Skeletal muscle tissue (tissue), 3 donors: ENCODE measurements at regions not wholly inside any gene's neighbourhood (a gene's known extent, or its start where the extent isn't known, plus 50 kb on each side); places are given as distances from the start of the nearest gene placed in this dataset.

Source experiments
- H3K27ac ChIP-seq: one replicate; pipeline ENCODE4 v1.7.0; 2013; ENCODE audit warnings: mild to moderate bottlenecking, low read depth, low read length, inconsistent platforms
- H3K27me3 ChIP-seq, 3 donors: one replicate each; pipeline ENCODE4 v1.7.0; 2013; ENCODE audit warnings: low read length in 3 of 3; ENCODE audit not compliant: control insufficient read depth in 3 of 3, insufficient read depth in 3 of 3
- H3K36me3 ChIP-seq, 3 donors: one replicate each; pipeline ENCODE4 v1.7.0; 2013; ENCODE audit warnings: low read length in 3 of 3; ENCODE audit not compliant: control insufficient read depth in 3 of 3, insufficient read depth in 3 of 3
- H3K4me1 ChIP-seq, 3 donors: one replicate each; pipeline ENCODE4 v1.7.0; 2013; ENCODE audit warnings: low read length in 3 of 3, mild to moderate bottlenecking in 3 of 3; ENCODE audit not compliant: control insufficient read depth in 3 of 3, insufficient read depth in 3 of 3
- H3K4me3 ChIP-seq, 3 donors: one replicate each; pipeline ENCODE4 v1.7.0; 2013; ENCODE audit warnings: low read length in 3 of 3
- H3K9ac ChIP-seq, 3 donors: one replicate each; pipeline ENCODE4 v1.7.0; 2013; ENCODE audit warnings: low read length in 3 of 3, mild to moderate bottlenecking in 3 of 3, moderate library complexity in 2 of 3, low read depth in 1 of 3
- H3K9me3 ChIP-seq, 3 donors: one replicate each; pipeline ENCODE4 v1.7.0; 2013; ENCODE audit warnings: low read length in 3 of 3; ENCODE audit not compliant: control insufficient read depth in 3 of 3
- donor health status: Osteomylitis.

- Histone ChIP-seq H3K27me3 (peaks cover 0 to 16% (median 10%) of the 10 kb centered on the region in 3 donors), H3K9ac (no peak overlapping the region), H3K4me1 (peaks cover 2 to 3% (median 2%) of the 10 kb centered on the region in 3 donors)
These were observed 112.4 kb upstream of the VSTM2B start for GRCh38 chr19:29413435-29413834.

GRCh38 chr19:29415507-29415906 is 110.3 kb upstream of the VSTM2B start:
- H3K9me3 ChIP-seq = no peaks in the 10 kb centered on the region
- peaks cover 2 to 3% (median 2%) of the 10 kb centered on the region in 3 donors for H3K4me1 ChIP-seq
- H3K36me3 ChIP-seq = no peaks in the 10 kb centered on the region
- H3K27me3 ChIP-seq = peaks cover 0 to 5% (median 0%) of the 10 kb centered on the region in 3 donors
- H3K4me3 ChIP-seq = no peak overlapping the region
- H3K9ac ChIP-seq = no peak overlapping the region
- no peak overlapping the region for H3K27ac ChIP-seq

More at GRCh38 chr19:29413435-29413834, 112.4 kb upstream of the VSTM2B start:
- Histone ChIP-seq H3K36me3 (no peaks in the 10 kb centered on the region), H3K9me3 (no peaks in the 10 kb centered on the region), H3K27ac (no peak overlapping the region), H3K4me3 (no peak overlapping the region)

- H3K27ac ChIP-seq = no peak overlapping the region
- no peaks in the 10 kb centered on the region for H3K4me1 ChIP-seq
- H3K9ac ChIP-seq = no peak overlapping the region
- no peak overlapping the region for H3K4me3 ChIP-seq
- peaks cover 0 to 5% (median 2%) of the 10 kb centered on the region in 3 donors for H3K27me3 ChIP-seq
- no peaks in the 10 kb centered on the region for H3K36me3 ChIP-seq
- no peaks in the 10 kb centered on the region for H3K9me3 ChIP-seq
These were observed 108.7 kb upstream of the VSTM2B start for GRCh38 chr19:29417048-29417447.

- no peak overlapping the region for H3K9ac ChIP-seq
- H3K4me1 ChIP-seq = no peaks in the 10 kb centered on the region
- no peak overlapping the region for H3K27ac ChIP-seq
- no peaks in the 10 kb centered on the region for H3K9me3 ChIP-seq
- H3K27me3 ChIP-seq = peaks cover 0 to 5% (median 2%) of the 10 kb centered on the region in 3 donors
- H3K36me3 ChIP-seq = no peaks in the 10 kb centered on the region
- no peak overlapping the region for H3K4me3 ChIP-seq
These were observed 107.6 kb upstream of the VSTM2B start for GRCh38 chr19:29418201-29418600.

- Histone ChIP-seq H3K9me3 (peaks cover 0 to 3% (median 2%) of the 10 kb centered on the region in 3 donors), H3K36me3 (no peaks in the 10 kb centered on the region), H3K27ac (no peak overlapping the region), H3K9ac (no peak overlapping the region), H3K27me3 (peaks cover 0 to 5% (median 2%) of the 10 kb centered on the region in 3 donors), H3K4me3 (no peak overlapping the region), H3K4me1 (no peaks in the 10 kb centered on the region)
These were observed 105.7 kb upstream of the VSTM2B start for GRCh38 chr19:29420065-29420464.

GRCh38 chr19:29420482-29421195 is 105.2 kb upstream of the VSTM2B start:
- H3K4me1 ChIP-seq = no peaks in the 10 kb centered on the region
- no peak overlapping the region for H3K27ac ChIP-seq
- H3K36me3 ChIP-seq = no peaks in the 10 kb centered on the region
- peaks cover 0 to 5% (median 2%) of the 10 kb centered on the region in 3 donors for H3K9me3 ChIP-seq
- H3K9ac ChIP-seq = no peak overlapping the region
- no peak overlapping the region for H3K4me3 ChIP-seq
- peaks cover 0 to 6% (median 2%) of the 10 kb centered on the region in 3 donors for H3K27me3 ChIP-seq

- H3K4me3 ChIP-seq = no peak overlapping the region
- H3K27me3 ChIP-seq = peaks cover 0 to 11% (median 3%) of the 10 kb centered on the region in 3 donors
These were observed 104.6 kb upstream of the VSTM2B start for GRCh38 chr19:29421196-29421545.

GRCh38 chr19:29422047-29422446 is 103.7 kb upstream of the VSTM2B start:
- no peak overlapping the region for H3K27ac ChIP-seq
- H3K27me3 ChIP-seq = peaks cover 0 to 11% (median 3%) of the 10 kb centered on the region in 3 donors
- no peaks in the 10 kb centered on the region for H3K4me1 ChIP-seq
- H3K9me3 ChIP-seq = peaks cover 0 to 5% (median 2%) of the 10 kb centered on the region in 3 donors
- H3K9ac ChIP-seq = no peak overlapping the region
- H3K36me3 ChIP-seq = no peaks in the 10 kb centered on the region
- H3K4me3 ChIP-seq = no peak overlapping the region

More at GRCh38 chr19:29421196-29421545, 104.6 kb upstream of the VSTM2B start:
- Histone ChIP-seq H3K9ac (no peak overlapping the region), H3K36me3 (no peaks in the 10 kb centered on the region), H3K27ac (no peak overlapping the region), H3K4me1 (no peaks in the 10 kb centered on the region), H3K9me3 (peaks cover 0 to 5% (median 2%) of the 10 kb centered on the region in 3 donors)

- Histone ChIP-seq H3K4me3 (no peak overlapping the region), H3K9ac (no peak overlapping the region), H3K27ac (no peak overlapping the region), H3K9me3 (peaks cover 0 to 5% (median 2%) of the 10 kb centered on the region in 3 donors), H3K27me3 (peaks cover 0 to 12% (median 3%) of the 10 kb centered on the region in 3 donors), H3K36me3 (no peaks in the 10 kb centered on the region), H3K4me1 (no peaks in the 10 kb centered on the region)
These were observed 103.2 kb upstream of the VSTM2B start for GRCh38 chr19:29422486-29423085.

GRCh38 chr19:29428071-29428470 is 97.7 kb upstream of the VSTM2B start:
- H3K27ac ChIP-seq = no peak overlapping the region
- H3K4me1 ChIP-seq = no peaks in the 10 kb centered on the region
- H3K9me3 ChIP-seq = peaks cover 0 to 5% (median 2%) of the 10 kb centered on the region in 3 donors
- H3K27me3 ChIP-seq = peaks cover 4 to 24% (median 4%) of the 10 kb centered on the region in 3 donors
- H3K4me3 ChIP-seq = no peak overlapping the region
- no peak overlapping the region for H3K9ac ChIP-seq
- no peaks in the 10 kb centered on the region for H3K36me3 ChIP-seq
